ENCODE measurements at regions not wholly inside any gene's neighbourhood (a gene's known extent, or its start where the extent isn't known, plus 50 kb on each side); places are given as distances from the start of the nearest gene placed in this dataset.

DNA sequence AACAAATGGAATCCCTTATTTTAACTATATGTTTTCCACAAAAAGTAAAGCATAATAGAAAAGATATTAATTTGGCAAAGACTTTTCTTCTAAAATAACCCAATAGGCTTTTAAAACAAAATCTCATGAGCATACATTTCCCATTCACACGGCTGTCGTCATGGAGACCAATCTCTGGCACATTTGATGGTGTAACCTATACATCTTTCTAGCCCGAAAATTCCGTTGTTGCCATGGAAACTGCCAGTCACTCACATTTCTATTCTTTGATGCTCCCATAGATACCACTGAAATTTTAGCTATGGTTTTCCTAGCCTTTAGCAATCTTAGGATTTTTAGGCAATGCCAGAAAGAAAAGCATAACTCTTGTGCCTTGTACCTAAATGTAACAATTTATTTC is 262.9 kb upstream of the TRPM3 start:
- no peaks in the 10 kb centered on the region for H3K79me1 ChIP-seq (ENCODE audit: low read depth, low read length)
- no peaks in the 10 kb centered on the region for H4K20me1 ChIP-seq (replicated peaks in 1 of 2; ENCODE audit: control insufficient read depth in 1 of 2, insufficient read depth in 2 of 2, low read length in 2 of 2)
- no peak overlapping the region for H2BK20ac ChIP-seq (ENCODE audit: low read length)
- H3K4me3 ChIP-seq (ENCODE audit: extremely low read depth in 1 of 4, insufficient read depth in 2 of 4, low read depth in 3 of 4, low read length in 4 of 4): no peak overlapping the region
- no peaks in the 10 kb centered on the region for H3K9me3 ChIP-seq (ENCODE audit: insufficient read depth in 2 of 2, low read depth in 1 of 2, low read length in 1 of 2)
- FAIRE-seq: no peak
- H3K9ac ChIP-seq (replicated peaks in 1 of 4; ENCODE audit: extremely low read depth in 1 of 4, low read depth in 3 of 4, low read length in 3 of 4): no peak overlapping the region
- H3K18ac ChIP-seq (ENCODE audit: extremely low read depth, low read length): no peak overlapping the region
- POLR2A ChIA-PET (ENCODE audit: partially characterized antibody): no interaction called here
- H3K79me2 ChIP-seq (ENCODE audit: control insufficient read depth in 1 of 2, insufficient read depth in 2 of 2, low read length in 2 of 2): no peaks in the 10 kb centered on the region
- H2BK5ac ChIP-seq (ENCODE audit: low read depth, low read length): no peak overlapping the region
- H3K27ac ChIP-seq (ENCODE audit: low read depth, low read length): no peak overlapping the region
- no peaks in the 10 kb centered on the region for H3K23me2 ChIP-seq (ENCODE audit: low read depth, low read length)
- no peak overlapping the region for H4K91ac ChIP-seq (replicated peaks; ENCODE audit: insufficient read length, low read length)
- WGBS, 2 experiments (ENCODE audit: extremely low coverage in 1 of 2, insufficient coverage in 1 of 2, insufficient read length in 1 of 2, insufficient replicate concordance in 2 of 2, low coverage in 1 of 2, low lambda C conversion rate in 2 of 2, missing lambda C conversion rate in 1 of 2): 99% methylated on average over 4 of the region's 4 CpGs; no CpG with 5 or more reads in 1 of the 2 experiments
- CTCF ChIA-PET (ENCODE audit: partially characterized antibody): interaction anchor here (0.7 kb wide), 1 partner anchor 14 kb away, joined by 3 read pairs; no protein-coding TSS in a partner anchor
- no peak overlapping the region for H3K4me2 ChIP-seq (ENCODE audit: insufficient read depth in 1 of 2, low read depth in 2 of 2, low read length in 2 of 2)
- no peak overlapping the region for H2BK120ac ChIP-seq (replicated peaks; ENCODE audit: low read depth, low read length)
- no peaks in the 10 kb centered on the region for H3K36me3 ChIP-seq (ENCODE audit: control insufficient read depth in 2 of 4, insufficient read depth in 4 of 4, low read length in 3 of 4)
- no peak overlapping the region for H3K4ac ChIP-seq (replicated peaks; ENCODE audit: insufficient read length, low read depth, low read length)
- no peak overlapping the region for H2BK12ac ChIP-seq (ENCODE audit: low read depth, low read length)
- H4K8ac ChIP-seq (ENCODE audit: extremely low read depth, insufficient read depth, low read length): no peak overlapping the region
- no peak for DNase-seq (ENCODE audit: low read depth in 1 of 2, low spot score in 2 of 2)
- H3K27me3 ChIP-seq (replicated peaks in 1 of 4; ENCODE audit: control insufficient read depth in 3 of 4, extremely low read depth in 1 of 4, insufficient read depth in 3 of 4, low read length in 3 of 4): no peaks in the 10 kb centered on the region
- no peak overlapping the region for H3K23ac ChIP-seq (ENCODE audit: insufficient read length)
- no peak overlapping the region for H2BK15ac ChIP-seq (ENCODE audit: low read length)
- H2AFZ ChIP-seq (ENCODE audit: low read length): no peak overlapping the region
- no peak overlapping the region for H2AK5ac ChIP-seq (ENCODE audit: low read depth, low read length)
- peaks cover 0 to 4% (median 2%) of the 10 kb centered on the region in 4 experiments; a peak in 3 of 7 replicates for H3K4me1 ChIP-seq (replicated peaks in 1 of 4; ENCODE audit: control insufficient read depth in 3 of 4, insufficient read depth in 4 of 4, low read length in 3 of 4)
- no peak overlapping the region for H3K56ac ChIP-seq (replicated peaks; ENCODE audit: insufficient read length, low read depth, low read length)
- no peak overlapping the region for H4K5ac ChIP-seq (ENCODE audit: insufficient read length, low read depth, low read length)
- no peak overlapping the region for H3K14ac ChIP-seq (ENCODE audit: insufficient read length)
- TF ChIP-seq SP2 (IDR thresholded peaks at IDR 0.05; ENCODE audit: low read length): no peak
- no peak for TF ChIP-seq RFX5 (IDR thresholded peaks at IDR 0.05; ENCODE audit: borderline replicate concordance, low read depth, low read length)
- no peak for TF ChIP-seq BCL11A (IDR thresholded peaks at IDR 0.05; ENCODE audit: low read depth in 2 of 2, low read length in 2 of 2)
- no peak for TF ChIP-seq GTF2F1 (IDR thresholded peaks at IDR 0.05; ENCODE audit: borderline replicate concordance, low read depth, low read length)
- TF ChIP-seq KDM5A (IDR thresholded peaks at IDR 0.05; ENCODE audit: low read length): no peak
- TF ChIP-seq POLR2AphosphoS5 (IDR thresholded peaks at IDR 0.05; ENCODE audit: low read depth, low read length): no peak
